NCI-H2171 (cell line): ENCODE measurements at regions not wholly inside any gene's neighbourhood (a gene's known extent, or its start where the extent isn't known, plus 50 kb on each side); places are given as distances from the start of the nearest gene placed in this dataset.

Source experiments
- DNase-seq: peaks from one replicate; lab custom pipeline; 2025; lab: John Stamatoyannopoulos, UW

DNA sequence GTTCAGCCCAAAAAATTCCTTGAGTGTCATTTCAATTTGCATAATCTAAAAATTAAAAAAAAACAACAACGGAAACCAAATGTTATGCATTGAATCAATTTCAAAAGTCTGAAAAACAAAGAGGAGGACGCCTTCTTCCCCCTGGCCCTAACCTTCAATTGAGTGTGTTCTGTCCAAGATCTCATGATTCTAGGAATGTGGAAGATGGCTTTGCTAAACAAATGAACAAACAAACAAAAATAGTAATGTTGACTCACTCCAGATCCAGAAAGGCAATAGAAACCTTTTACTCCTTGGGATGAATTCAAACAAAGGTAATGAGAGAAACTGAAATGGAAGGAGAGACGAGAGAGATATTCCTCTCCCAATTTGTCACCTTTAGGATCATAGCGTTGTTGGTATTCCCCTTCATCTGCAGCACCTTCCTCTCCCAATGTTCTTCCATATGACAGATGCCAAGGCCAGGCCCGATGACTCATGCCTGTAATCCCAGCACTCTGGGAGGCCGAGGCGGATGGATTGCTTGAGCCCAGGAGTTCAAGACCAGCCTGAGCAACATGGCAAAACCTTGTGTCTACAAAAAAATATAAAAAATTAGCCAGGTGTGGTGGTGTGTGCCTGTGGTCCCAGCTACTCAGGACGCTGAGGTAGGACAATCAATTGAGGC is 109.2 kb upstream of the ADGRF1 start:
- no peak for DNase-seq

DNA sequence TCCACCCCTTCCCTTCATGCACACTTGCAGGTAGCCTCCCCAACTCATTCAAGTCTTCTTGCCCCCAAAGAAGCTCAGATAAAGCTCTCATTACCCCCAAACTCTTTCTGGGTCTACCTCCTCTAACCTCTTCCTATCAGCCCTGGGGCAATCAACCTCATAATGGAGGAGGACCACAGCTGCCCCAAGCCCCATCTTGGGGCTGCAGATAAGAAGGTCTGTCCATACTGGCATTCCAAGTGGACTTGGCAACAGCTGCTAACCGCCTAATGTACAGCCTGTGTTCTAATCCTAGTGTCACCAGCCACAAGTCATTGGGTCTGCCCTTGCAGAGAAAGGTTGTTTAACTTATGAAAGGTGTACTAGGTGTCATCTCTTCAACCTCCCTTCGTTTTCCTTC is 107.4 kb upstream of the ADGRF1 start:
- DNase-seq: no peak

DNA sequence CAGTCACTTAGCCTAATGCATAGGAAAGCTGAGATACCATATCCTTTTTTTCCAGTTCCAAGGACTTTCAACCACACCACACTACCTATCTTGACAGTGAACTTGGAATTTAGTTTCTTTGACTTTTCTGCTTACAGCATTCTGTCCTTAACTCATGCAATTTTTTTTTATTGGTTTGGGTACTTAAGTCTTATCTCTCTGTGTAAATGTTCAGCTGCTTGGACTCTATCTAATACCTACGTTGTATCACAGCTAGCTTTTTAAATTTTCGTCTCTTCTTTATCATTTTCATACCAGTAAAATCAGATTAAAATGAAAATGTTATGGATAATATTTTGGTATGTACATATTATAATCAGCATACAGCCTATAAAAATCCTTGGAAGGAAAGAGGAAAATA is 106.9 kb upstream of the ADGRF1 start:
- no peak for DNase-seq

DNA sequence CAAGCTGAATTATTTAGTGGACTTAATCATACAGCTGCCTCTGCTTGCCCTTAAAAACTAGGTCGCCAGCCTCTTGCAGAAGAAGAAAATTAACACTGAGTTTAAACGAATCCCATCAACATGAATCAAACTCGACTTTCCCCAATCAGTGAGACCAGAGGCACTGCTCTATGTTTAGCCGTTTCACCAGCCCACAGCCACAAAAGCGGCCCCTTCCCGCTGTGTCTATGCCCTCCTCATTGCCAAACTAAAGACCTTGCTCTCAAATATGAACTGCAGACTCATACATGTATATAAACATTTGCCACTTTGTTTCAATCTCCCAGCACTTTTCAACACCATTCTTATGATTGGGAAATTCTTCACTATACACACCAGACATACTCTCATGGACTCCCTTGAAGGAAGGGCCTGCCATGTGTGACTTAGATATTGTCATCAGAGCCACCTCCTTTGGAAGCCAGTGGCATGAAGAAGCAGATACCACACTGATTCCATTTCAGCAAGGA is 105.8 kb upstream of the ADGRF1 start:
- no peak for DNase-seq

DNA sequence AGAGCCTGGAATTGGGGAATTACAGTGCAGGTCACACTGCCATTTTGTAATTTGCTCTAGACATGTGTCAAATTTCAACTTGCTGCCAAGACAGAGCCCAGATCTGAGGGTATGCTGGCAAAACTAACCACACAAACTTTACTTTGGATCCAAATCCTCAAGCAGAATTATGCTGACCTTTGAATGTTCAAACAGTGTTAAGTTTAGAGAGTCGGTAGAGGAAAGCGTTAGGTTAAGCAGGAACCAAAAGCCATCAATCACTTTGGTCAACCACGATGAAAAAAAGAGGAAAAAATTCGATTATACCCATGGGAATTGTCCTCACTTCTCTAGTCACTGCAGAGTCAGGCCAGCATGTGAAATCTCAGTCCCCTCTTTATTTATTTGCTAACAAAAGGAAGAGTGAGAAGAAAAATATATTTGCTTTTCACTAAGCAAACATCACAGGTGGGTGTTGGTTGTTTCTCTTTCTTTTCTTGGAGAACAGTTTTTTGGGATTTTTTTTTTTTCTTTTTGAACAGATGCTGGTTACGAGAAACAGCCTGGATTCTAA is 105.1 kb upstream of the ADGRF1 start:
- DNase-seq: no peak

DNA sequence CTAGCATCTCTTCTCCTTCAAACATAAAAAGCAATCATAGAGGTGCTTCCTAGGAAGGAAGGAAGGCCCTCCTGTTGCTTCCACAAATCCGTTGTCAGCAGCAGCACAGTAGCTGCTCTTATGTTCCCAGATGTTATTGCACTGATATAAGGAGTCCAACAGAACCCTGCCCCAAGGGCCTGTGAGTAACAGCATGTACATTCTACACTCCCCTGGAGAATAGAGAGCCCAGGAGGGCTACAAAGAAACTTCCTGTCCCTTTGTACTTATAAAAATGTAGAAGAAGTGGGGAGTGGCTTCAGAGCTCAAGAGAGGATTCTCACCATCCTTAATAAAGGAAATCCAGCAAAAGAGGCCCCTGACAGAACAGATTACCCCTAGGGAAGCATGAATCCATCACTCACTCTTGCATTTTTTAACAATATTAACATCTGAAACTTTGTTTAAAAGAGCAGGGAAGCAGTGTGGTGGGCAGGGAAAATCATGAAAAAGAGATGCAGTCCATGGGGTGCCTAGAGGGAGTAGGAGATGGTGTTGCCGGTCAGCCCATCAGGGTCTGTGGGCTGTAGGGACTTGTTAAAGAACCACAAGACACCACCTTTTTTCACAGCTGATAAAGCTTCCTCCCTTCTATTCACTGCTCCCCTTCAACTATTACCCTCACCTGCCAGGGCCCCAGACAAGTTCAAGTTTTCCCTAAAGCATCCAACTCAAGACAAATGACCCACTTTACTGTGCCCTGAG is 104.5 kb upstream of the ADGRF1 start:
- no peak for DNase-seq

DNA sequence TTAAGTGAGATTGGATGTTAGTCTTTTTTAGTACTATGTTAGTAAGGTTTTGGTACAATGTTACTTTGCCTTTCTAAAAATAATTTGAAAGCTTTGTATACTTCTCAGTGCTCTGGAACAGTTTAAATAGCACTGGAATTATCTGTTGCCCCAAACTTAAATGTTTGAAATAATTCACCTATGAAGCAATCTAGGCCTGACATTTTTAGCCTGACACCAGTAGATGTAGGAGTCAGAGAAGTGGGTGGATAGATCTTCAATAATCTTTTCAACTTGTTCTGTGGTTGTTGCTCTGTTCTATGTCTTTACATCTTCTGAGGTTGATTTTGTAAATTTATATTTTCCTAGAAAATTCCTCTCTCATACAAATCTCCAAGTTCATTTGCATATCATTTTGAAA is 103.1 kb upstream of the ADGRF1 start:
- DNase-seq: no peak

DNA sequence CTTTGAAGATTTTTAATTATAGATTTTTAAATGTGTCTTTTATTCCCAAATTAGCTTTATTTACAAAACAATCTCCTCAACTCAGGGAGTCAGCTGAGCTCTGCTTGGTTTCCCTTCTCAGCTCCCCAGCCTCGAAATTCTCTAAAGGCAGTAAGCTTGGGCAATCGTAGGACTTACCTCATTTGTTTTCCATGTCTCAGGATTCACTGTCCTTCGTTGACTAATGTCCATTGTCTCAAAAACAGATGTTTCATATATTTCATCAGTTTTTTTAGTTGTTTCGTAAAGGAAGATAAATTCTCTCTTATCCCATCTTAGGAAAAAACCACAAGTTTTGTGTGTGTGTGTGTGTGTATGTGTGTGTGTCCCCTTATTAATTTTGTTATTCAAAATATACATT is 102.2 kb upstream of the ADGRF1 start:
- DNase-seq: no peak

DNA sequence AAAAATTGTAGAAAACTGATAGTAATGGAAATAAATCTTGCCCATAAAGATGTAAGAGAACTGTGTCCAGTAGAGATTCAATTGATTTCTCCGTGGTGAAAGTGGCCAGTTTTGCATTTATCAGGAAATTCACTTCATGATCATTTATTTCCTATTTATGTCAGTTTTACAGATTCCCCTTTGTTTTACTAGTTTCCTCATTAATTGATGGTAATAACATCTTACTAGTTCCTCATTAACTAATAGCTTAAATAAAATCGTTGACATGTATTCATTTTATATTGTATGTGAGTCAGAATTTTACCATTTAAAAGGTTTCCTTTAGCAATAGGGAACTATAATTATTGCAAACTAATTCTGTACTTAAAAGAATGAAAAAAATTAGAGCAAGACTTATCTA is 99.8 kb upstream of the ADGRF1 start:
- DNase-seq: no peak

DNA sequence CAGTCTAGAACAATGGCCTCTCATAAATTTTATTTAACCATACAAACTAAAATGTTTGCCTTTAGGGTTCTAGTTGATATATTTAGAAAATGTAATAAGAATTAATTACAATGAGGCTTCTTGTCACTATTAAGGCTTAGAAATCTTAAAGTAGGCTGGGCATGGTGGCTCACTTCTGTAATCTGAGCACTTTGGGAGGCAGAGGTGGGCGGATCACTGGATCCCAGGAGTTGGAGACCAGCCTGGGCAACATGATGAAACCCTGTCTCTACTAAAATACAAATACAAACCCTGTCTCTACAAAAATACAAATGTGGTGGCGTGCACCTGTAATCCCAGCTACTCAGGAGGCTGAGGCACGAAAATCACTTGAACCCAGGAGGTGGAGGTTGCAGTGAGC is 99.0 kb upstream of the ADGRF1 start:
- DNase-seq: no peak

DNA sequence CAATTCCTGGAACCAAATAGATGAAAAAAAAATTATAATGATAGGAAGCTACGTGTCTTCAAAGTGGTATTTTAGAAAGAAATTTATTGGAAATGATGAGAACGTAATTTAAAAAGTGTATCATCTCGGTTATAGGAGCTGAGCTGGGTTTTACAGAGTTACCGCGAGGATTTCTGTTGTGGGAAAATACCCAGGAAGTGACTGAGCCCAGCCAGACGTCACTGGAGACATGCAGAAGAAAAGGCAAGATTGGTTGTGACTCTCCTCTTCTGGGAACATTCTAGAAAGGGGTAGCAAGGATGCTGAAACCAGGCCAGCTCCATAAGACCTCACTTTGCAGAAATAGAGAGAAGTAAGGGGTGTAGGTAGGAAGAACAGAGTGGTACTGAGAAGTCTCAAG is 95.9 kb upstream of the ADGRF1 start:
- DNase-seq: no peak

DNA sequence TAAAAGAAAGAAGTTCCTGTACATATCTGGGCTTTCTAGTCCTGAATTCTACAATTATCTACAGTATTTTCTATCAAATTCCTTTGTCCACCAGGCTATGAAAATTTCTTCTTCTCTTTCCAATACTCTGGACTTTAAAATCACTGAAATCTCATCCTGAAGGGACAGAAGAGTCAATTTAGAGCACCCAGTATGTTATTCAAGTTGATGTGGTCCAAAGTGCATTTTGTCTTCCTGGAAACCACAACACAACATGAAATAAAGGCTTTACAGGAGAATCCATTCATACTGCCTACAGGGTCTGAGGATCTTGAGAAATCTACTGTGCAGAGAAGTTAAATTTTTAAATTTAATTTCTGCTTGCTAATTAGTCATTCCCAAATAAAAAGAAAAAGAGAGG is 94.9 kb upstream of the ADGRF1 start:
- no peak for DNase-seq

DNA sequence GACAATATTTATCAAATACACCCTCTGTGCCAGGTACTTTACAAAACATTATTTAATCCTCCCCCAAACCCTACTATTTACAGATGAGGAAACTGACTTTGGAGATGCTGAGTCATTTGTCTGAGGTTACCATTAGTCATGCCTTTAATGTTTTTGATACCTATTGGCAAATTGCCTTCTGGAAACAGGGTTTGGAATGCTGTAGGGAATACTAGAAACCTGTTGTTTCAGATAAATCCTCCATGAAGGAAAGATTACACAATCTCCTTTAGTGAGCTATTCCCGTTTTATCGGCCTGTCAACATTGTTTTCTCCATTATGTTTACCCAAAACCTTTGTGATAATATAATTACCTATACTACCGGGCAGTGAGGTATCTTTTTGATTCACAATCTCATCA is 93.6 kb upstream of the ADGRF1 start:
- DNase-seq: no peak

DNA sequence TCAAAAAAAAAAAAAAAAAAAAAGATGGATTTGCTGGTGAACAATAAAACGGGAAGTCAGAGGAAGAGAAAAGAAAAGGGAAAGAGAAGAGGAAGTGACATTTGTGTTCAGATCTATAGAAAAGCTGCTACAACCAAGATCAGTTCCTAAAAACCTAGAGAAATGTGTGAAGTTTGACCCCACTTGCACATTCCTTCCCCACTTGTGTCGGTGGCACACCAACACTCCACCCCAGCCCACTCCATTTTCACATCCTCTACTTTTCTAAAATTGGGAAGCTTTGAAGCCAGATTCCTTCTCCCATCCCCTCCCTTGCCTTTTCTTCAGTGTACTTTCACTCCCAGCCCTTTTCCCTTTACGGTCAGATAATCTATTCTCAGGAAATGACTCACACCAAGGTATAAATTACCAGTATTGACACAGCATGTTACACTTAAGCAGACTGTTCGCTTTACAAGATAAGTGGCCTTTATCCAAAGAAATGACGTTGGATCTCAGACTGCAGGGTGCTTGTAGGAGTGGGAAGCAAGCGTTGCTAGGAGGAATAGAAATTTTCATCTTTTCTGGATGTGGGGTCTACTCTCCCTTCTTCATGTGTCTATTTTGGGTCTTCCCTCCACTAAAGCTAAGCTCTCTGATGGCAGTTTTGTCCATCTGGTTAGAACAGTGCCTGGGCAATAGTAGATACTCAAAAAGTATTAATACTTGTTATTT is 92.5 kb upstream of the ADGRF1 start:
- no peak for DNase-seq

DNA sequence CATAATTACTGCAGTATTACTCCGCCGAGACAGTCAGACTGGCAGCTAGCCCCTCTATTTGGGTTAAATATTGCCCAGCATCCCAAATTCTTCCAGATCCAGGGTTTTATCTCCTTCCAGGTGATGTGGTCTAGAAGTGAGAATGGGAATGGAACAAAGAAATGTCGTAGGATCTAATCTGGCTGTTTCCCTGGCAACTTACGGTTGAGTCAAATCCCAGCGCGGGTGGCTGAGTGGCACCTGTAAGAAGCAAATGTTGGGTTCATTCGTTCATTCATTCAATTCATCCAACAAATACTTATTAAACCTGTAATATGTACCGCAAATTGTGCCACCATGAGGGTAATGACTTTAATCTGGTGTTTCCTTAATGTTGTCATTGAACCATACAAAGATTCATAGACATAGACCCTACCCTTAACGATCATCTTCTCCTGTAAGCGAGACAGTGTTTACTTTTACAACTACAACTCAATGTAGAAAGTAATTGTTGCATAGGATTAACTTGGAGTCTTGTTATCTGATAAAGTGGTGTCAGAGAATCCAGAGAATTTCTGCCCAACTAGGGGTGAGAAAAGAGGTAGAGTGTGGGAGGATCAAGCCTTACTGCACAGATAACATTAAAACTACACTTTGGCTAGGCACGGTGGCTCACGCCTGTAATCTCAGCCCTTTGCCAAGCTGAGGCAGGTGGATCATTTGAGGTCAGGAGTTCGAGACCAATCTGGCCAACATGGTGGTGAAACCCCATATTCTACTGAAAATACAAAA is 91.3 kb upstream of the ADGRF1 start:
- DNase-seq: no peak

DNA sequence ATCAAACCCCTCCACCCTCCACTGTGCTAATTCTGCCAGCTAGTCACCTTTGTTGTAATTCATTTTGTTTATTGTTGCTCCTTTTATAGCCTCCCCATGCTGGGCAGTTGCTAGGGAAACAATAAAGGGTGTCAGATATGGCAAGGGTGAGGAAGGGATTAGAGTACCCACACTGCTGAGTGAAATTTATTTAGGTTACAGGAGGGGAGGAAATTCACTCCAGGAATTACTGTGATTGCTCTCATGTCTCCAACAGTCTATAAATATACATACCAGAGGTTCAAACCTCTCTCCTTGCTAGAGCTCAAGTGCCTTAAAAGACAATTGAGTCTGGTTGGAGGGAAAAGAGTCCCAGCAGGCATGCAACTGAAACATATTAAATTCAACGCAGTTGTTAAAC is 90.6 kb upstream of the ADGRF1 start:
- no peak for DNase-seq

DNA sequence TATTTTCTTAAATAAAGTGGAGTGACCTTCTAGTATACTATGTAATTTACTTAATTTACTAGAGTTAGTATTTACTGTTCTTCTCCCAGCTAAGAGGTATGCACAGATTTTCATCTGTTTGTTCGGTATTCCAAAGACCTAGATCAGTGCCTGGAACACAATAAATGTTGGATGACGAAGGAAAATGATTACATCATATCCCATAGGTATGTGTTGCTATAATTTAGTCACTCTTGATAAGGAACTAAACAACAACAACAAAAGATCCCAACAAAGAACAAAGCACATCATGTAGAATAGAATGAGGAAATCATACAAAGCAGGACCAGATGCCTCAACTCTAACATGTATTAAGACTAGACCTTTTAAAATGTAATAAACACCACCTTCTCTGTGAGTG is 89.6 kb upstream of the ADGRF1 start:
- DNase-seq: no peak

DNA sequence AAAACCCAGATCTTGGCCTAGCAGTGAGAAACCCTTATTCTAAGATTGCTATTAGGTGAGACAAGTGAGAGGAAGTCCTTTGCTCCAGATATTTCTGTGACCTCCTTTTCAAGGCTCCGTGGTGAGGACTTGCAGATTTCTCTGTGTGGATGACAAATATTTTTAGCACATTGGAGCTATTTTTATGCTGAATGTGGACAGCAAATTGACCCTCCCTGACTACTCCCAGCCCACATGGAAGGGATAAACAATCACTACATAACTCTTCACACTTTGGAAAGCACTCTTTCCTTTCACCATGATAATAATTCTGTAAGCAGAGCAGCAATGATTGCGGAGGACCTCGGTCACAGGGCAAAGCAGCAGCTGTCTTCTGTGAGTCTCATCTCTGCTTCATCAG is 88.0 kb upstream of the ADGRF1 start:
- no peak for DNase-seq

DNA sequence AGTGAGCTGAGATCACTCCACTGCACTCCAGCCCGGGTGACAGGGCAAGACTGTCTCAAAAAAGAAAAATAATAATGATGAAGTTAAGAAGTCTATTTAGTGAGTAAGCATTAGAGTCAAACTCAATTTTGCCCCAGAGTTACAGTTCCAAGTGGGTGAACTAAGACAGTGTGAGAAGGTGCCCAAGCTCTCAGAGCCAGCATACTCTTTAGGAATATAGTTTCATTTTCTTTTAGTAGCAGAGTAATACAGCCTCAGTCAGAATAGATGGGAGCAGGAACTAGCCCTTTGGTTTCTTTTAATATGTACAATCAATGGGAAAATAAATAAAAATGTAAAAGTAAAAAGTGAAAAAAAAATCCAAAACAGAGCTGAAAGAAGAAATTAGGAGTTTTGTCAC is 87.0 kb upstream of the ADGRF1 start:
- no peak for DNase-seq

DNA sequence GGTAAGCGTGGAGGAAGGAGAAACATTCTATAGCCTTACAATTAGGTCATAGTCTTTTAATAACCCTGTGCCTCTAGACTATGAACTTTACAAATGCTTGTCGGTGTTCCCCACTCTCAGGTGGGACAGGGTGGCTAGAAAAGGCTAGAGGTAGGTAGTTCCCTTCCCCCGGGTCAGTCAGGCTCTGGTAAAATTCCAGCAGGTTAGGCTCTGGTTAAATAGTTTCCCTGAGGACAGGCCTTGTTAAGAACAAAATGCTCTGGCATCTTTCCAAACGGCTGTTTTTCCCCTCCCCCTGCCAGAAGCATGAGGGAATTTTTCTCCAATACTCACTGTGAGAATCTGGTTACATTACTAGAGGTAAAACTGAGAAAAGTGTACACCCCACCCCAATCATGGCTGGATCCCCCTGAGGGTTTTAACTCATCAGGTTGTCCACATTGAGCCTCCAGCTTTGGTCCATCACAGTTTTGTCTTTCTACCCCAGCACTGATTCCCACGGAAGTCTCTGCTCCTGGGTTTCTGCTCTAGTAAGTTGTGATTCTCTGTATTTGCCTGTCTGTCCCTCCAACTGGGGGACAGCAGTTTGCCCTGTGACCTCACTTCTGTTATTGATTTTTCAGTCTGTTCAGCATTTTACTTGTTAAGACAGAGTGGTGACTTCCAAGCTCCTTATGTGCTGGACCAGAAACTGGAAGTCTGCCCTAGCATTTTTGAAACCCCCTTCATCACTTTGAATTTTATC is 84.7 kb upstream of the ADGRF1 start:
- DNase-seq: no peak

DNA sequence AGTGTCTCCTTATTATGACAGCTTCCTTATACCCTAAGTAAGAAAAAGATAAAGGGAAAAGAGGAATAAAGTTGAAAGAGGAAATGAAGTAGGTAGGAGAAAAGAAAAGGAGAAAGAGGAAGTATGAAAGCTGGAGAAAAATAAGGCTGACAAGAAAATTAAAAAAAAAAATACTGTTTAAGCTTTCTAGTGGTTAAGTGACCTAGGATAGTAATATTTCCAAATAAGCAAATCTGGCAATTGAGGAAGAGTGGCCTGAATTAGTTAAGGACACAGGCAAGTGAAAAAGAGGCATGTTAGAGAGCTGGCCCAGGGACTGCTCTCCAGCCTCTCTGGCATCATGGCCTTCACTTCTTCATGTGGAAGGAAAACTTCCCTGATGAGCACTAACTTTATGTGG is 76.5 kb upstream of the ADGRF1 start:
- DNase-seq: no peak
